HCT116 (cell line): ENCODE measurements at regions not wholly inside any gene's neighbourhood (a gene's known extent, or its start where the extent isn't known, plus 50 kb on each side); places are given as distances from the start of the nearest gene placed in this dataset.

Source experiments
- ATAC-seq: fragments of 200-7000 bp; cut with Tn5 transposase; 2 replicates; pipeline ENCODE4 v1.9.1; 2020; ENCODE audit warnings: mild to moderate bottlenecking, moderate library complexity
- BruUV-seq: library from RNA; stranded (reverse); fragments of 400-500 nt; replicated peaks from 2 replicates; lab custom pipeline; 2021; lab: Mats Ljungman, UMichigan
- CTCF ChIA-PET: fragments of 300-600 bp; sonication (Branson Sonifier 250); formaldehyde crosslinking; loops from one replicate; lab custom pipeline; 2021; ENCODE audit warnings: antibody characterized with exemption; lab: Charles Lee
- POLR2A ChIA-PET: fragments of 300-600, 350-600 bp; sonication (Branson Sonifier 250); formaldehyde crosslinking; loops from one replicate; lab custom pipeline; 2021; ENCODE audit warnings: antibody characterized with exemption; lab: Charles Lee
- RAD21 ChIA-PET, 2 experiments: fragments of 300-600 bp; sonication (Branson Sonifier 250); formaldehyde crosslinking; loops; one replicate each; lab custom pipeline; 2023; ENCODE audit warnings: low total read pairs in 2 of 2; ENCODE audit not compliant: uncharacterized antibody in 2 of 2, unreplicated experiment in 2 of 2, low non-redundant PET in 1 of 2; lab: Charles Lee
- DNase-seq: peaks from one replicate; pipeline ENCODE4 v3.0.0-alpha.2; 2010; ENCODE audit warnings: low read depth, low spot score
- H2AFZ ChIP-seq: fragments of 200-600 bp; shearing (Covaris generic), sonication (generic); 2 replicates; pipeline ENCODE4 v1.6.1; 2017; ENCODE audit warnings: low read depth, mixed run types, mixed read lengths, antibody characterized with exemption, low read length; ENCODE audit not compliant: poor library complexity, severe bottlenecking
- H3K27ac ChIP-seq: 2 replicates; pipeline ENCODE4 v1.5.1; 2012; ENCODE audit warnings: low read depth, low read length
- H3K27me3 ChIP-seq: fragments of 200-600 bp; sonication (generic); 2 replicates; pipeline ENCODE4 v1.6.1; 2016; ENCODE audit warnings: mixed run types, low read length, mixed read lengths; ENCODE audit not compliant: insufficient read depth
- H3K36me3 ChIP-seq, 2 experiments: fragments of 200-500 bp in 1 of 2; fragments of 200-600 bp in 1 of 2; sonication (Bioruptor generic) in 1 of 2; sonication (generic) in 1 of 2; 2 replicates each; pipeline versions ENCODE4 v1.5.1 to v1.6.1; 2014 to 2016; ENCODE audit warnings: low read length in 2 of 2, inconsistent platforms in 1 of 2, mixed read lengths in 1 of 2, mixed run types in 1 of 2; ENCODE audit not compliant: insufficient read depth in 2 of 2, control insufficient read depth in 1 of 2
- H3K4me1 ChIP-seq, 2 experiments: fragments of 200-600 bp in 1 of 2; sonication (generic) in 1 of 2; 2 replicates each; pipeline versions ENCODE4 v1.5.1 to v1.6.1; 2012 to 2017; ENCODE audit warnings: low read length in 2 of 2, inconsistent platforms in 1 of 2, mild to moderate bottlenecking in 1 of 2, mixed read lengths in 1 of 2, mixed run types in 1 of 2, moderate library complexity in 1 of 2; ENCODE audit not compliant: insufficient read depth in 2 of 2, control insufficient read depth in 1 of 2
- H3K4me2 ChIP-seq: fragments of 200-600 bp; sonication (generic); 2 replicates; pipeline ENCODE4 v1.6.1; 2017; ENCODE audit warnings: mixed run types, low read length, mixed read lengths
- H3K4me3 ChIP-seq, 2 experiments: fragments of 200-600 bp in 1 of 2; sonication (generic) in 1 of 2; replicated peaks in 1 of 2; 2 replicates each; pipeline ENCODE4 v1.5.1; 2011 to 2016; ENCODE audit warnings: low read length in 2 of 2, control low read depth in 1 of 2, low read depth in 1 of 2, mild to moderate bottlenecking in 1 of 2, mixed read lengths in 1 of 2, mixed run types in 1 of 2
- H3K79me2 ChIP-seq: fragments of 200-600 bp; sonication (generic); 2 replicates; pipeline ENCODE4 v1.6.1; 2017; ENCODE audit warnings: mild to moderate bottlenecking, mixed run types, low read length, moderate library complexity, mixed read lengths; ENCODE audit not compliant: insufficient read depth
- H3K9ac ChIP-seq: fragments of 200-600 bp; sonication (generic); 2 replicates; pipeline ENCODE4 v1.6.1; 2016; ENCODE audit warnings: low read length, mixed read lengths
- H3K9me2 ChIP-seq: fragments of 200-600 bp; sonication (generic), shearing (Covaris generic); 2 replicates; pipeline ENCODE4 v1.6.1; 2017; ENCODE audit warnings: mixed run types, mild to moderate bottlenecking, moderate library complexity; ENCODE audit not compliant: insufficient read depth
- H3K9me3 ChIP-seq, 2 experiments: fragments of 200-500 bp in 1 of 2; fragments of 200-600 bp in 1 of 2; sonication (Bioruptor generic) in 1 of 2; sonication (generic) in 1 of 2; 2 replicates each; pipeline ENCODE4 v1.6.1; 2014 to 2017; ENCODE audit warnings: low read length in 2 of 2, mixed read lengths in 2 of 2, inconsistent platforms in 1 of 2, low read depth in 1 of 2, mild to moderate bottlenecking in 1 of 2, mixed run types in 1 of 2, moderate library complexity in 1 of 2; ENCODE audit not compliant: control insufficient read depth in 1 of 2, insufficient read depth in 1 of 2
- H4K20me1 ChIP-seq: fragments of 200-600 bp; sonication (generic), shearing (Covaris generic); 2 replicates; pipeline ENCODE4 v1.6.1; 2017; ENCODE audit warnings: mixed run types, mild to moderate bottlenecking, moderate library complexity; ENCODE audit not compliant: insufficient read depth
- EGR1 ChIP-seq: IDR thresholded peaks from 2 replicates; pipeline ENCODE4 v1.6.1; 2012; ENCODE audit warnings: low read depth
- FOSL1 ChIP-seq: IDR thresholded peaks from 2 replicates; pipeline ENCODE4 v1.6.1; 2012; ENCODE audit warnings: low read depth
- JUND ChIP-seq: IDR thresholded peaks from 2 replicates; pipeline ENCODE4 v1.6.1; 2012
- POLR2A ChIP-seq: IDR thresholded peaks from 2 replicates; pipeline ENCODE4 v1.7.0; 2011; ENCODE audit warnings: borderline replicate concordance; ENCODE audit not compliant: insufficient read depth, insufficient read length; ENCODE audit errors: extremely low read depth
- SIN3A ChIP-seq: IDR thresholded peaks from 2 replicates; pipeline ENCODE4 v1.6.1; 2012; ENCODE audit warnings: low read depth
- TCF7L2 ChIP-seq: IDR thresholded peaks from 2 replicates; pipeline ENCODE4 v1.7.0; 2011; ENCODE audit warnings: borderline replicate concordance, inconsistent platforms; ENCODE audit not compliant: insufficient read depth, insufficient read length; ENCODE audit errors: extremely low read depth
- ZNF274 ChIP-seq: fragments of 200-500 bp; sonication (Bioruptor generic); IDR thresholded peaks from 2 replicates; pipeline ENCODE4 v1.6.1; 2014; ENCODE audit warnings: mild to moderate bottlenecking, low read depth, low read length, inconsistent platforms
- intact Hi-C: fragments of 100-400 bp; cut with micrococcal nuclease; formaldehyde crosslinking; loops from 2 replicates; pipeline ENCODE4 v1.10.0; 2022
- TF ChIP-seq, protein P1 (sequence below): IDR thresholded peaks from 2 replicates; pipeline ENCODE4 v1.6.1; 2012
- TF ChIP-seq, protein P2 (sequence below): IDR thresholded peaks from 2 replicates; pipeline ENCODE4 v1.6.1; 2012
- TF ChIP-seq, protein P3 (sequence below): IDR thresholded peaks from 2 replicates; pipeline ENCODE4 v1.6.1; 2011; ENCODE audit warnings: mild to moderate bottlenecking, low read length, moderate library complexity; ENCODE audit not compliant: insufficient replicate concordance; ENCODE audit errors: extremely low read depth

DNA sequence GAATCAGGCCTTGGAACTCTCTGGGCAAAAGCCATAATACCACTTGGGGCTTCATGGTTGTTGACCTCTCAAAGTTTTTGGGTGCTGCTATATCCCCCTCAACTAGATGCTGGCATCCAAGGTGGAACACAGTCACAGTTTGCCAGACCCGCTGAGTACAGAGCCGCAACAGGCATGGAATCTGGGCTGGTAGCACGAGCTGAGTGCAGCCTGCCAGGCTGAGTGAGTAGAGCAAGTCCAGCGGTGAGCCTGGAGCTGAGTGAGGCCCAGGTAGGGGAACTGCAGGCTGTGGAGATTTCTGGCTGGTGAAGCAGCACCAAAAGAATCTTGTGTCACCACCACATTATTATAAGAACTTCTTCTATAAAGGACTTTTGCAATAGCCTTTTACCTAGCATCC lies 192.6 kb downstream of the PCDH17 start (continued):
- no peak for TF ChIP-seq JUND
- no peak for TF ChIP-seq POLR2A
- TF ChIP-seq, protein P1, sequence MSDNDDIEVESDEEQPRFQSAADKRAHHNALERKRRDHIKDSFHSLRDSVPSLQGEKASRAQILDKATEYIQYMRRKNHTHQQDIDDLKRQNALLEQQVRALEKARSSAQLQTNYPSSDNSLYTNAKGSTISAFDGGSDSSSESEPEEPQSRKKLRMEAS: no peak
- TF ChIP-seq, protein P2, sequence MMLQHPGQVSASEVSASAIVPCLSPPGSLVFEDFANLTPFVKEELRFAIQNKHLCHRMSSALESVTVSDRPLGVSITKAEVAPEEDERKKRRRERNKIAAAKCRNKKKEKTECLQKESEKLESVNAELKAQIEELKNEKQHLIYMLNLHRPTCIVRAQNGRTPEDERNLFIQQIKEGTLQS: no peak
- no peak for TF ChIP-seq ZNF274

DNA sequence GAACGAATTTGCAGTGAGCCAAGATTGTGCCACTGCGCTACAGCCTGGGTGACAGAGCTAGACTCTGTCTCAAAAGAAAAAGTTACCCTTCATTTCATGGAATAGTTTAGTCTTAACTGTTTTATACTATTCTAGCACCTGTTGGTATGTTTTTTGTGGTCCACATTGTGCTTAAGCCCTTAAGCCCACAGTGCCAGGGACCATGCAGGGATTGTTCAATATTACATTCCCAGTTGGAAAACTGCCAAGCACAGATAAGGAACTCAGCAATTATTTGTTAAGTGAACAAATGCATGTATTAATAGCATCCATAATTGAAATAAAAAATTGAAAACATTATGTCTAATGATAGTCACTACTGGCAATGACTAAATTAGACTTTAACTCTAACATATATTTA lies 193.5 kb downstream of the PCDH17 start:
- Histone ChIP-seq H3K9ac (no peak overlapping the region), H2AFZ (no peak overlapping the region), H3K9me2 (no peaks in the 10 kb centered on the region), H3K27ac (no peak overlapping the region), H3K79me2 (no peaks in the 10 kb centered on the region), H4K20me1 (no peaks in the 10 kb centered on the region), H3K4me2 (no peak overlapping the region), H3K4me3 (no peak overlapping the region), H3K9me3 (peaks cover 10 to 25% of the 10 kb centered on the region in 2 experiments; a peak in 2 of 4 replicates)
- ChIA-PET CTCF (no interaction called here), POLR2A (no interaction called here), RAD21 (no interaction called here)
- intact Hi-C loops: no loop called here
- ATAC-seq: no peak
- BruUV-seq: no TSS peak
- TF ChIP-seq ZNF274 (no peak), SIN3A (no peak), FOSL1 (no peak), TCF7L2 (no peak), JUND (no peak), POLR2A (no peak), EGR1 (no peak)
- TF ChIP-seq, protein P2: no peak
- TF ChIP-seq, protein P1: no peak
- TF ChIP-seq, protein P3, sequence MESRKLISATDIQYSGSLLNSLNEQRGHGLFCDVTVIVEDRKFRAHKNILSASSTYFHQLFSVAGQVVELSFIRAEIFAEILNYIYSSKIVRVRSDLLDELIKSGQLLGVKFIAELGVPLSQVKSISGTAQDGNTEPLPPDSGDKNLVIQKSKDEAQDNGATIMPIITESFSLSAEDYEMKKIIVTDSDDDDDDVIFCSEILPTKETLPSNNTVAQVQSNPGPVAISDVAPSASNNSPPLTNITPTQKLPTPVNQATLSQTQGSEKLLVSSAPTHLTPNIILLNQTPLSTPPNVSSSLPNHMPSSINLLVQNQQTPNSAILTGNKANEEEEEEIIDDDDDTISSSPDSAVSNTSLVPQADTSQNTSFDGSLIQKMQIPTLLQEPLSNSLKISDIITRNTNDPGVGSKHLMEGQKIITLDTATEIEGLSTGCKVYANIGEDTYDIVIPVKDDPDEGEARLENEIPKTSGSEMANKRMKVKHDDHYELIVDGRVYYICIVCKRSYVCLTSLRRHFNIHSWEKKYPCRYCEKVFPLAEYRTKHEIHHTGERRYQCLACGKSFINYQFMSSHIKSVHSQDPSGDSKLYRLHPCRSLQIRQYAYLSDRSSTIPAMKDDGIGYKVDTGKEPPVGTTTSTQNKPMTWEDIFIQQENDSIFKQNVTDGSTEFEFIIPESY: no peak
- TF ChIP-seq, all 23 proteins: peak for 0
- no peaks in the 10 kb centered on the region for H3K27me3 ChIP-seq
- no peaks in the 10 kb centered on the region for H3K36me3 ChIP-seq
- no peak for DNase-seq
- no peaks in the 10 kb centered on the region for H3K4me1 ChIP-seq
